Activated CD4-positive, alpha-beta T cell treated with anti-CD3 and anti-CD28 coated beads, Interleukin-2, Interleukin-6, amounts not matched to agents 100 ng/mL and 50 ng/mL, durations not matched to agents 16 hours and 8 hours (primary cell): ENCODE measurements at regions not wholly inside any gene's neighbourhood (a gene's known extent, or its start where the extent isn't known, plus 50 kb on each side); places are given as distances from the start of the nearest gene placed in this dataset.
"Not testable (repeated sequence)": the region's sequence is repeated elsewhere in the genome, so short reads cannot be mapped to it uniquely, and the experiment has no call there.

Experiments
- DNase-seq: peaks from one replicate; pipeline ENCODE4 v3.0.0-alpha.2; 2020

DNA sequence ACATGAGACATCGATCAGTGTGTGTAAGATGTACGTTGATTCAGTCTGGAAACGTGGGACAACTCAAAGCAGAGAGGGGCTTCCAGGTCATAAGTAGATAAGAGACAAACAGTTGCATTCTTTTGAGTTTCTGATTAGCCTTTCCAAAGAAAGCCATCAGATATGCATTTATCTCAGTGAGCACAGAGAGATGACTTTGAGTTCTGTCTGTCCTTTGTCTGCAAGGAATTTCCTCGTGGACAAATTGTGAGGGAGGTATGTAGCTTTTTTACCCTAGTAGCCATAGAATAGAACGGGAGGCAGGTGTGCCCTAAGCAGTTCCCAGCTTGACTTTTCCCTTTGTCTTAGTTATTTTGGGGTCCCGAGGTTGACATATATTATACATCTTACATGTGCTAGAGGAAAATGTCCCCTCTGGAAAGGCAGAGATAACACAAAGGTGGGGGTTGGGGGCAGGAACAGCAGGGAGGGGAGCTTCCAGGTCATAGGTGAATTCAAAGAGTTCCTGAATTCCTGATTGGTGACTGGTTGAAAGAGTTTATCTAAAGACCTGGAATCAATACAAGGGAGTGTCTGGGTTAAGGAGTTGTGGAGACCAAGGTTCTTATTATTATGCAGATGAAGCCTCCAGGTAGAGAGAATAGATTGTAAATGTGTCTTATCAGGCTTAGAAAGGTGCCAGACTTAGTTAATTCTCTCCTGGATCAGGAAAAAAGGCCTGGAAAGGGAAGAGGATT is 237.0 kb downstream of the NFATC2 start:
- no peak for DNase-seq

DNA sequence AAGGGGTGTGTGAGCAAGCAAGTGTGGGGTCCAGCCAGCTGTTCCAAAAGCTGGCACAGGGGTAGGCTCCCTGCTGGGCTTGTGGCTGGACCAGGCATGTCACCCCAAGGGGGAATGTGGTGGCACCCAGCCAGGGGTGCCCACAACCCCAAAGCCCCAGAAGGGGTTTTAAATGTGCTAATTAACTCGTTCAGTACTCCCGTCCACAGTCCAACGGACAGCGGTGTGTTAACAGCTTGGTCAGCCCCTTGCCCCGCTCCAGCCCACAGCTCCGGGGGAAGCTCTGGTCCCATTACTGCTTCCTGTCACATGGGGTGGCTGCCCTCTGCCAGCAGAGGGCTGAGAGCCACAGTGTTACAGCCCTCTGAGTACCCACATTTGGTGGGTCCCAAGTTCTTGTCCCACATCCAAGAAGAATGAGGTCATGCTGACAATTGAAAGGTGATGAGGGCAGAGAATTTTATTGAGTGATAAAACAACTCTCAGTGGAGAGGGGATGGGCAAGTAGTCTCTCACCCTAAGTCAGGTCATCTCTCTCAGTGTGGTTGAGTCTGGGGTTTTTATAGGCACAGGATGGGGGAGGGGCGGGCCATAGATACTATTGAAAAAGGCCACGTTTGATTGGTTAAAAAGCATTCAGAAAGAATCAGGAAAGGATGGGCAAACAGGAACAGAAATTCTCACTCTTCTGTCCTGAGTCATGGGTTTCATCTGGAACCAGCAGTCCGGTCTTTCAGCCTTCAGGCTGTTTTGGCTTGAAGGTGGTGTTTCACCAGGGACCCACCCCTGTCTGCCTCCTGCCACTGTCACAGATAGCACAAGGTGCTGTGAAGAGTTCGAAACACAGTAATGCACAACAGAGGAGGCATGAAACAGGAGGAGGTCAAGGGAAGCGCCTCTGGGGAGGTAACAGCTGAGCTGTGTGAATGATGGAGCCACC is 238.5 kb downstream of the NFATC2 start:
- DNase-seq, result no peak

DNA sequence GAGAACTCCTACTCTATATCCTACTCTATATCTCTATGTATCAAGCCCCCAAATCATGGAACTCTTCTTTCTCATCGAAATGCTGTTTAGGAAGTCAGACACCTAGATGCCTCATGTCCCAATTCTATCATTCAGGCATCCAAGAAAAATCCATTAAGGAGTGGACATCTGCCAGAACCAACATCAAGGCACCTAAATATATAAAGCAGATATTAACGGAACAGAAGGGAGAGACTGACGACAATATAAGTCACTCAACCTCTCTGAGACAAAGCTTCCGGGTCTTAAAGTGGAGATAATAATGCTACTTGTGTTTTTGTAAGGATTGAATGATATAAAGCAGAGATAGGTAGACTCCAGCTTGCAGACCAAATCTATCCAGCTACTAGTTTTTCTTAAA is 241.5 kb downstream of the NFATC2 start:
- no peak for DNase-seq

DNA sequence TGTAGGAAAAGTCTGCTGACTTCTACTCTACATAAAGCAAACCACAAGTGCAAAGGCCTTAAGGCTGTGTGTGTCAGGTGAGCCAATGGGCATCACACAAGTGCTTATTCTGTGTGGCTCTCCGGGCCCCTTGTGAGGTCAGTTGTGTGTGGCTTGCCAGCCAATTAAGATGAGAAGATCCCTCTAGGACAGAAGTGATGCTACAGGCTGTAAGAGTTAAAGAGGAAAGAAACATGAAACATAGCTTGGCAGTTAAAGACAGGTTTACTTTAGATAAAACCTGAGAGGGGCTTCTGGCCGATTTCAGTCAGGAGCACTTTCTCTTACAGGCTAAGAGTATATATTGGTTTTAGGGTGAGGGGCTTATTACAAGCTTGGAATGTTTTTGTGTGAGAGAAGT is 242.4 kb downstream of the NFATC2 start:
- DNase-seq, result no peak

DNA sequence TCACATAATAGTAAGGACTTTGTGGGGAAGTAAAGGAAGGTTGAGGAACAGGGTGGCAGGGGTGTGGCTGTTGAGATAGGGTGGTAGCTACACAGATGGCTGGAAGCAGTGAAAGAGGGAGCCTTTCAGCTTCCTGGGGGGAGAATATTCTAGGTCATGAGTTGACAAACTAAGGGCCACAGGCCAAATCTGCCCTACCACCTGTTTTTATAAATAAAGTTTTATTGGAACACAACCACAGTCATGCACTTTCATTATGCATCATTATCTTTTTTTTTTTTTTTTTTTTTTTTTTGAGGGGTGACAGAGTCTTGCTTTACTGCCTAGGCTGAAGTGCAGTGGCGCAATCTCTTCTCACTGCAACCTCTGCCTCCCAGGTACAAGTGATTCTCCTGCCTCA is 243.1 kb downstream of the NFATC2 start:
- DNase-seq, result no peak

DNA sequence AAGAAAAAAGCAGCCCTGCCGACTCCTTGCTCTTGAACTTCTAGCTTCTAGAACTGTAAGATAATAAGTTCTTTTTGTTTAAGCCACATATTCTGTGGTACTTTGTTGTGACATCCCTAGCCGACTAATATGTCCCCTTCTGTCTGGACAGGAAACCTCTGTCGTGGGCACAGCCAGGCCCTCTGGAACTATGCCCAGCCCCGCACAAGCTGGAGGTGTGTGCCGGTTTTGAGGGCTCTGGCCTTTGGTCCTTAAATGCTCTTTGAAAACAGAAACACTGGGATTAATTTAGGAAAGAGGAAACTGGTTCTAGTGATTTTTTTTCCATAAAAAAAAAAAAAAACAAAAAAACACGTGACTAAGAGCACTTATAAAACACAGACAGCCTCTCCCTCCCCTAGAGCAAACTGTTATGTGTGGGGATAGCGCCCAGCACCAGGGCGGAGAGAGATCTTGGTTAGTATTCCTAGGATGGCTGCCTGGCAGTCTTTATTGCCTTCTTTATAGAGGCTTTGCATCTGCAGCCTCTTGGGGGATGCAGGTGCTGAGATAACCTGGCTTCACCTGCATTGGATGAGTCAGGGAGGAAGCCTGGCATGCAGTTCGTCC is 244.3 kb downstream of the NFATC2 start:
- no peak for DNase-seq

DNA sequence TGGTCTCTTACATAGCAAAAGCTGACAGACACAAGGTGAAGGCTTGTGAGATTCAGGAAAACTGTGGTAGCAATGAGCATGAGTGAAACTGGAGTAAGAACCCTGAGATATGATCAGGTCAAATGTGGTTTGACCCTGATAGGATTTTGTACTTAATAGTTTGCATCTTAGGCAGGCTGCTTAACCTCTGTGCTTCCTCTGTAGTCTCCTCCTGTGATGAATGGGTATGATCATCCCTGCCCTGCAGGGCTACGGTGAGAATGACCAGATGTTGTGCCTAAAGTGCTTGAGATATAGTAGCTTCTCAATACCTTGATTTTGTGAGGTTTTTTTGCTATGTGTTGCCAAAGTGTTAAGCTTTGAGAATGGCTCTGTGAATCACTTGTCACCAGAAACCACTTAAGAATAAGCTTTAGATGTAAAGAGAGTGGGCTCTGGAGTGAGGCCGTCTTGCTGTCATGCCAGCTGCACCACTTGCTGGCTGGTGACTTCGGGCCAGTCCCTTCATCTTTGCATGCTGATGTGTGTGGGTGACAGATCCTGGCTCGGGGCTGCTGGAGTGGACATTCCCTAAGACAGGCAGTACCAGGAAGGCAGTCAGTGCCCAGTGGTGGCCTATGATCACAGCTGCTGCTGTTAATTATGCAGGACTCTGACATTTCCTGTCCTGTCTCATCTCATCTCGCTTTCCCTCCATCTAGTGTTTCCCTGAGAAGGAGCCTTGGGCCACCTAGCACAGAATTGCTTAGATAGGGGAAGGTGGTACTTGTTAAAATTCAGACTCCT is 254.7 kb downstream of the NFATC2 start:
- no peak for DNase-seq

DNA sequence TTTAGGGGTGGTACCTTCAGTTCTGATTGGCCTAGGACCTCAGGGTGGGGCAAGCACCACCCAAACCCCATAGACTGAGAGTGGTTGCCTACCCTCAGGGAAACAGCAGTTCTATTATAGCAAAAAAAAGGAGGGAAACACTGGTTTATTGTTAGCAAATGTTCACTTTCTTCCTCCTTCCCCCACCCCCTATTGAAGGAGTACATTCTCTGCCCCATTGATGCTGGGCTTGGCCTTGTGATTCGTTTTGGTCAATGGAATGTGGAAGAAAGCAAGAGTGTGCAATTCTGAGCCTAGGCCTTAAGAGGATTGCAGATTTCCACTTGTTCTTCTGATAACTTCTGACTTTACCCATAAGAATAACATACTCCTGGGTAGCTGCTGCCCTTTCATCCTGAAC is 255.8 kb downstream of the NFATC2 start:
- DNase-seq, result no peak

DNA sequence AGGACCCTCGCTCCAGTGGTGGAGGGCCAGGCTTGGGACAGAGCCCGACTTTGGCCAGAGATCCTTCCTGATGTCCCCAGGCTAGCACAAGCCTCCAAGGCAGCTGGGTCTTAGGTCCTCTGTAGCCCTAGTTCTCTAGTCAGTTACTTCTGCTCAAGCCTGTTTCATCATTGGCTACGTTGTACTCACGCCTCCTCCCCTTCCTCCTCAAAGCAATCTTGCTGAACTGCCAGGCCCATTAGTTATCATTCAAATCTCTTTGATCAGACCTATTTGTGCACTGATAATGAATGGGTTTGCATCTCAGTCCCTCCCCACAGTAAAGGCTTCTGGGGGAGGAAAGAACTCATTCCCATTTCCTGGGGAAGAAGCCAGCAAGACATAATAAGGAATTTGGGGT is 256.8 kb downstream of the NFATC2 start:
- DNase-seq, result no peak

DNA sequence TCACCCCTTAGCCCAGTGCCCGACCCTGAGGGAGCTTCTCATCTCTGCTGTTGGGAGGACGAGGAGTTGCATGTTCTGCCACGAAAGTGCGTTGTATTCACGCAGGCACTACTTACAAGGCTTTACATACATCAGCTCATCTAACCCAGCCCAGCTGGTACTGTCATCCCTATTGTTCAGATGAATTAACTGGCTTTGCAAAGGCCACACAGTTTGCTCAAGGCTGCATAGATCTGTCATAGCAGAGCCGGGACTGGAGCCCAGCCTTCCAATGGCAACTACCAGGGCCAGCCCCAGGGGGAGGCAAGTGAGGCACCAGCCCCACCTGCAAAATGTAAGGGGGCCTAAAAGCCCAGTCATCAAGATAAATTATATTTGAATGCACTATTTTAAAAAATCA is 257.6 kb downstream of the NFATC2 start:
- DNase-seq, result no peak

DNA sequence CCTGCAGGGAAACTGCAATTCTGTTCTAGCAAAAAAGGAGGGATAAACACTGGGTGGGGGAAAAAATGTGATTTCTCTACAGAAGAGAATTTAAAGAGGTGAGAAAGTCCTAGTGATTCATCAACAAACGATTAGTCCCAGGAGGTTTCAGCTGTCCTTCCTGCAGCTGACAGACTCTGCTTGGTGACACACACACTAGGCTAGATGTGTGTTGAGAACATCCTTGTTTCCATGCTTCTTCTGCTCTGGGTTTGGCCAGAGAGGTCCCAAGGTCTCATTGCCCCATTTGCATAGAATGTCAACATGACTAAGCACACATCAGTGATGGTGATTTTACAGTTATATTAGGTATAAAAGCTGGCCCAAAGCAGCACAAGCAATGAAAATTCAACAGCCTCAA is 258.3 kb downstream of the NFATC2 start:
- DNase-seq, result no peak

DNA sequence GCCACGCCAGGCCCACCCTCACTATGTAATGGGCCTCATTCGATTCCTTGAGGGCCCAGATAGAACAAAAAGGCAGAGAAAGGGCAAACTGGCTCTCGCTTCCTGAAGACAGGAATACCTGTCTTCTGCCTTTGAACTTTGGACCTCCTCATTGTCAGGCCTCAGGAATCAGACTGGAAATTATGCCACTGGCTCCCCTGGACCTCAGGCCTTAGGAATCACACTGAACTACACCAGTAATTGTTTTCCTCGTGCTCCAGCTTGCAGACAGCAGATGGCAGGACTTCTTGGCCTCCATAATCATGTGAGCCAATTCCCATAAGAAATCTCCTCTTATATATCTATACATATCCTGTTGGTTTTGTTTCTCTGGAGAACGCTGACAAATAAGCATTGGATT is 258.6 kb upstream of the KCNG1 start:
- DNase-seq, result no peak

DNA sequence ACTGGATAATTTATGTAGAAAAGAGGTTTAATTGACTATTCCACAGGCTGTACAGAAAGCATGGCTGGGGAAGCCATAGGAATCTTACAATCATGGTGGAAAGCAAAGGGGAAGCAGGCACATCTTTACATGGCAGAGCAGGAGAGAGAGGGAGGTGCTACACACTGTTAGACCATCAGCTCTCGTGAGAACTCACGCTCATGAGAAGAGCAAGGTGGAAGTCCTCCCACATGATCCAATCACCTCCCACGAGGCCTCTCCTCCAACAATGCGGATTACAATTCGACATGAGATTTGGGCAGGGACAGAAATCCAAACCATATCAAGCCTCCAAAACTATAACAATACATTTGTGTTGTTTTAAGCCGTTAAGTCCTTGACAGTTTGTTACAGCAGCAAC is 257.1 kb upstream of the KCNG1 start:
- no peak for DNase-seq

DNA sequence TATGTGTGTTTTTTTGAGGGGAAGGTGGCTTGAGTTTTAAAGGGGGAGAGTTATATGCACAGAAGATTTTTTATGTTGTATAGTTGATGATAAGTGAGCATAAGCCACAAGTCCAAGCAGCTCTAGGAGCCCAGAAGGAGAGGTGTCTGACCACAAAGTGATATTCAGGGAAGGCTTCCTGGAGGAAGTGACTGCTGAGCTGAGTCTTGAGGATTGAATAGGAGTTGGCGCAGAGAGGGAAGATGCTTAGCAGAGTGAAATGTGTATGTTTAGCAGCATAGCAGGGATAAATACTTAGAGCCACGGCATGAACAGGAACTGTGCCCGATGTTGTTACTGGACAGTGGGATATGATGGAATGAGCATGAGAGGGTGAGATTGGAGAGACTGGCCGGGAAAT is 255.1 kb upstream of the KCNG1 start:
- DNase-seq, result no peak

DNA sequence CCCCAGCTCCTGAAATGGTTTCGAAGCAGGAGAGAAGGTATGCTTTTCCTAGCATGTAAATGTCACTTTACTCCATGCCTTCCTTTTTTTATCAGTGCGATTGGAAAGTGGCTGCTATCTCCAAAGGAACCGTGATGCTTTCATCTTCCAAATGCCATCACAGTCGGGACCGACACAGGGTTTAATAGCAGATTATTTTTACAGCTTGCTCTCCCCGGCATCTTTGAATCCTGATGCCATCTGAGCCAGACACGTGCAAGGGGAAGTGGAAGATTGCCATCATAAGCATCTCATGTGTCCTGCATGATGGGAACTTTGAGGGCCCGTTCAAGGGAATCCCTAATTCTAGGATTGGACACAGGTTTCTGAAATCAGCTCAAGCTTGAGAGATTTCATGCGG is 253.4 kb upstream of the KCNG1 start:
- no peak for DNase-seq

DNA sequence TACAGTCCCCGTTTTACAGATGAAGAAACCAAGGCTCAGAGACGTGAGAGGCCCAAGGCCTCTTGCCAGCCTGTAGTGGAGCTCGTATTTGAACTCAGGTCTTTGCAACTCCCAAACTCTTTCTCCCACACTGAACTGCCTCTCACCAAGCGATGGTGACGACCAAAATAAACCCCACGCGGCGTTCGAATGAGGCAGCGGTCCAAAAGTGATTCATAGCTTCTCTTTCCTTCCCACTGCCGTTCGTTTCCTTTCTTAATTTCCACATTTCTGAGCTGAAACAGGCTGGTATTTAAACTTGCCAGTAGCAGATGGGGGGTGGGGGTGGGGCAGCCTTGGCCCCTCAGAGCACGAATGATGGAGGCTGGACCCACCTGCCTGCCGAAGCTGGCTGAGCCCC is 252.9 kb upstream of the KCNG1 start:
- no peak for DNase-seq

DNA sequence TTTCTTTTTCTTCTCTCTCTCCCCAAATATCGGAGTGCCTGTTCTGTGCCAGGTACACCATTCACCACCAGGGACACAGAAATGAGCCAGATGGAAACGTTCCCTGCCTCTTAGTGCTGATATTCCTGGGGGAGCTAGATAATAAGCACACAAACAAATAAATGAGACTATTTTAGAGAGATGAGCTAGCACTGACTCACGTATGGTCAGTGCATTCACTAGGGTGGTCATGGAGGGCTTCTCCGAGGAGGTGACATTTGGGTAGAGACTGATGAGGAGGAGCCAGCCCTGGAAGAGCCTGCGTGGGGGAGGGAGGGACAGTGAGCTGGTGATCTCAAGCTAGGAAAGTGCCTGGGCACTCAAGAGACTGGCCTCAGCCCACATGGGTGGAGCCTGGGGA is 252.3 kb upstream of the KCNG1 start:
- DNase-seq, result no peak

DNA sequence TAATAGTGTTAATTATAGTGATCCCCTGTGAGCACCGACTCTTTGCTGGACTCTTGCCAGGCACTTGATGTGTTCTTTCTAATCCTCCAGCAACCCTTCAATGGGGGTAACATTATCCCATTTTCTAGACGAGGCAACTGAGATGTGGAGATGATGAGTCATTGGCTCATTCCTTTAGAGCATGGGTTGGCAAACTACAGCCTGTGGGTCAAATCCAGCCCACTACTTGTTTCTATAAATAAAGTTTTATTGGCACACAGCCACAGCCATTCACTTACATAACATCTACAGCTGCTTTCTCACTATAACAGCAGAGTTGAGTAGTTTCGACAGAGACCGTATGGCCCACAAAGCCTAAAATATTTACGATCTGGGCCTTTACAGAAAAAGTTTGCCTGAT is 249.5 kb upstream of the KCNG1 start:
- no peak for DNase-seq

DNA sequence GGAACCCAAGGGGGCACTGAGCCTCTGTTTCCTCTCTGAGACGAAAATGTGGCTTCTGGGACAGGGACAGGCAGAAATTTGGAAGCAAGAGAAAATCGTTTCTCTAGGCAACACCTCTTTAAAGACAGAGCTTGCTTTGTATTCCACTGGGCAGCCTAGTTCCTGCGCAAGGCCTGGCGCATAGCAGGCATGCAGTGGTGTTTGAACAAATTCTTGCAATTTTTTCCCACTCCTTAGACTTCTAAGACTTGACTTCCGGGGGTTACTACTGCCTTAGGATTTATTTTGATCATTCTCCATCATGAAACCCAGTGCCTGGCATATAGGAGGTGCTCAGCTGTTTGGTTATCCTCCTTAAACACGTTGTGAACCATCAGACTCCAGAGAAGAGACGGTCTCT is 249.0 kb upstream of the KCNG1 start:
- DNase-seq, result no peak

DNA sequence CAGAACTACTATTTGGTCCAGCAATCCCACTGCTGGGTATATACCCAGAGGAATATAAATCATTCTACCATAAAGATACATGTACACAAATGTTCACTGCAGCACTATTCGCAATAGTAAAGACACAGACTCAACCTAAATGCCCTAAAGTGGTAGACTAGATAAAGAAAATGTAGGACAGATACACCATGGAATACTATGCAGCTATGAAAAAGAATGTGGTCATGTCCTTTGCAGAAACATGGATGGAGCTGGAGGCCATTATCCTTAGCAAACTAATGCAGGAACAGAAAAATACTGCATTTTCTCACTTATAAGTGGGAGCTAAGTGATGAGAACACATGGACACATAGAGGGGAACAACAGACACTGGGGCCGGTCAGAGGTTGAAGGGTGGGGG is 248.4 kb upstream of the KCNG1 start:
- not testable (repeated sequence) for DNase-seq

DNA sequence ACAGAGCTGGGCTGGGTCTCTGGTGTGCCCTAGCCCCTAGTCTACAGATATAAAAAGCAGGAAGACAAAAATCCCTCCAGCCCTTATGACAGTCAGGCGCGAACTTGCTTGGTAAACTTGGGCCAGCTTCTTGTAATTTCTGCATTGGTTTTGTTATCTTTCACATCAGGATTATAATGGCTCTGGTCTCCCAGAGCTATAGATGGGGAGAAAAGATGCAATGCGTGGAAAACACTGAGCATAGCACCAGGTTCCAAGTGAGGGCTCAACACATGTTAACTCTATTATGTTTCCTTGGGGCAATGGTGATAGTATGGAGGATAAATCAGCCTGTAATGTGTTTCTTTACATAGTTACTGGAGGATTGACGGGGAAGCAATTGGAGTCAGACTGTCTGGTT is 246.8 kb upstream of the KCNG1 start:
- no peak for DNase-seq

DNA sequence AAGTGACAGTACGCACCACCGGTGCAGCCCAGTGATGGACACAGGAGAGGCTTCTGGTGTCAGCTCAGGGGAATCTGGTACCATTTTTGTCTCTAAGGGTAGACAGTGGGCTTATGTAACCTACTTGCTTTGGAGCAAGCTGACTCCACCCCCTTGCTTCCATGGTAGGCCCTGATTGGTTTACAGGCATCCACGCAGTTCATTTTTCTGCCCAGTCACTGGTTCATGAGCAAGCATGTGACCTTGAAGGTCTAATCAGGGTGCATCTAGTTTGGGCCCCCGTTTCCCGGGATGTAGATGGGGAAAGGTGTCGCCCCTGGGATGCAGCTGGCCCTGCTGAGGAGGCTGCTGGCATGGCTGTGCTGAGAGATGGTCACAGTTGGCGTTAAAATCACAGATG is 244.8 kb upstream of the KCNG1 start:
- no peak for DNase-seq

DNA sequence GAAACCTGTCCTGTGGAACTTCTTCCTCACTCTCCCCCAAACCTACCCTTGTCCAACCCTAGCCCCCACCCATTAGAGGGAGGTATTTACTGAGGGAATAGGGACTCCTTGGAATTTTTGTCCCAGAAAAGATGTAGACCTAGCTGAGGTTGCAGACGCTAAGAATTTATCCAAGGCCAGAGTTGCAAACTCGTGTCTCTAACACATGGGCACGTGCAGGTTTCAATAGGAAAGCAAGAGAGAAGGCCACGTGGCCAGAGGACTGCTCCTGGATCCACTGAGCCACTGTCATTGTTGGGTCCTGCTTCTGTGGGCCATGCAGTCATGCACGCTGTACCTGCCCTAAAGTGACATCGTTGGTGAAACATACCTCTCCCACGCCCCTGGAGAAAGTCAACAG is 243.4 kb upstream of the KCNG1 start:
- no peak for DNase-seq
